SK-N-SH (cell line): ENCODE measurements at regions not wholly inside any gene's neighbourhood (a gene's known extent, or its start where the extent isn't known, plus 50 kb on each side); places are given as distances from the start of the nearest gene placed in this dataset.

Source experiments
- CTCF ChIA-PET: fragments of 300-600, 350-600 bp; formaldehyde crosslinking; extraction: SDS; loops from one replicate; lab custom pipeline; 2021; lab: Yijun Ruan, JAX
- POLR2A ChIA-PET: fragments of 350-600 bp; sonication (Branson Sonifier 250); formaldehyde crosslinking; extraction: SDS; loops from one replicate; lab custom pipeline; 2020; ENCODE audit warnings: antibody characterized with exemption, inconsistent platforms; lab: Yijun Ruan, JAX
- DNase-seq: peaks from one replicate; pipeline ENCODE4 v3.0.0; 2012
- H2AFZ ChIP-seq: fragments of 200-600 bp; sonication (generic); 2 replicates; pipeline ENCODE4 v1.8.1; 2016; ENCODE audit warnings: antibody characterized with exemption, mild to moderate bottlenecking, low read depth
- H3F3A ChIP-seq: fragments of 200-600 bp; sonication (generic); replicated peaks from 2 replicates; pipeline ENCODE3; 2016; ENCODE audit warnings: antibody characterized with exemption, mild to moderate bottlenecking; ENCODE audit not compliant: insufficient read depth
- H3K27ac ChIP-seq, 2 experiments: fragments of 200-500 bp in 1 of 2; fragments of 200-600 bp in 1 of 2; sonication (Bioruptor generic) in 1 of 2; sonication (generic), shearing (Covaris generic) in 1 of 2; 2 replicates each; pipeline versions ENCODE4 v1.5.1 to v1.6.1; 2014 to 2016; ENCODE audit warnings: low read depth in 2 of 2, inconsistent platforms in 1 of 2, low read length in 1 of 2, mild to moderate bottlenecking in 1 of 2, mixed read lengths in 1 of 2
- H3K27me3 ChIP-seq: fragments of 200-600 bp; sonication (generic), shearing (Covaris generic); 2 replicates; pipeline ENCODE4 v1.6.1; 2016; ENCODE audit warnings: mixed run types; ENCODE audit not compliant: insufficient read depth
- H3K36me3 ChIP-seq, 2 experiments: fragments of 200-500 bp in 1 of 2; fragments of 200-600 bp in 1 of 2; sonication (Bioruptor generic) in 1 of 2; sonication (generic) in 1 of 2; replicated peaks in 1 of 2; 2 replicates each; pipeline versions ENCODE3 to v1.5.1; 2014 to 2016; ENCODE audit warnings: low read length in 1 of 2, mild to moderate bottlenecking in 1 of 2; ENCODE audit not compliant: insufficient read depth in 2 of 2, control insufficient read depth in 1 of 2
- H3K4me1 ChIP-seq, 2 experiments: fragments of 200-500 bp in 1 of 2; fragments of 200-600 bp in 1 of 2; sonication (Bioruptor generic) in 1 of 2; sonication (generic), shearing (Covaris generic) in 1 of 2; 2 replicates each; pipeline versions ENCODE4 v1.5.1 to v1.6.1; 2014 to 2016; ENCODE audit warnings: low read depth in 1 of 2, low read length in 1 of 2, mixed run types in 1 of 2; ENCODE audit not compliant: insufficient read depth in 2 of 2, control insufficient read depth in 1 of 2
- H3K4me2 ChIP-seq: fragments of 200-600 bp; sonication (generic), shearing (Covaris generic); 2 replicates; pipeline ENCODE4 v1.6.1; 2017; ENCODE audit warnings: mixed run types
- H3K4me3 ChIP-seq, 2 experiments: fragments of 200-500 bp in 1 of 2; fragments of 200-600 bp in 1 of 2; sonication (Bioruptor generic) in 1 of 2; sonication (generic), shearing (Covaris generic) in 1 of 2; 2 replicates each; pipeline versions ENCODE4 v1.5.1 to v1.8.1; 2014 to 2016; ENCODE audit warnings: low read depth in 2 of 2, inconsistent platforms in 1 of 2, low read length in 1 of 2, mild to moderate bottlenecking in 1 of 2, mixed read lengths in 1 of 2, moderate library complexity in 1 of 2
- H3K79me2 ChIP-seq: fragments of 200-600 bp; sonication (generic); 2 replicates; pipeline ENCODE4 v1.8.1; 2017; ENCODE audit warnings: mild to moderate bottlenecking; ENCODE audit not compliant: insufficient read depth
- H3K9ac ChIP-seq: fragments of 200-600 bp; sonication (generic); 2 replicates; pipeline ENCODE4 v1.6.1; 2017; ENCODE audit warnings: mixed run types
- H3K9me2 ChIP-seq: fragments of 200-600 bp; sonication (generic); 2 replicates; pipeline ENCODE4 v1.6.1; 2017; ENCODE audit warnings: mixed run types
- H3K9me3 ChIP-seq: fragments of 200-600 bp; sonication (generic); 2 replicates; pipeline ENCODE4 v1.6.1; 2017; ENCODE audit warnings: mixed run types, mild to moderate bottlenecking, moderate library complexity
- H4K20me1 ChIP-seq: fragments of 200-600 bp; sonication (generic); 2 replicates; pipeline ENCODE4 v1.6.1; 2017; ENCODE audit warnings: mild to moderate bottlenecking, mixed run types; ENCODE audit not compliant: insufficient read depth
- ELF1 ChIP-seq: IDR thresholded peaks from 2 replicates; pipeline ENCODE4 v1.4.0; 2012
- EP300 ChIP-seq, 2 experiments: IDR thresholded peaks; 2 replicates each; pipeline versions ENCODE4 v1.4.0 to v1.6.1; 2012; ENCODE audit warnings: borderline replicate concordance in 1 of 2, low read depth in 1 of 2, low read length in 1 of 2
- EZH2phosphoT487 ChIP-seq: fragments of 200-600 bp; sonication (generic); IDR thresholded peaks from 2 replicates; pipeline ENCODE4 v1.6.1; 2017; ENCODE audit warnings: low read depth, mixed run types, mild to moderate bottlenecking, antibody characterized with exemption, moderate library complexity, borderline replicate concordance
- FOSL2 ChIP-seq: IDR thresholded peaks from 2 replicates; pipeline ENCODE4 v1.4.0; 2012; ENCODE audit warnings: low read depth, mild to moderate bottlenecking, moderate library complexity, borderline replicate concordance
- FOXJ3 ChIP-seq: sonication (generic); formaldehyde crosslinking; IDR thresholded peaks from 2 replicates; pipeline ENCODE4 v1.5.1; 2020; ENCODE audit warnings: mild to moderate bottlenecking, missing genetic modification reagents
- FOXM1 ChIP-seq: IDR thresholded peaks from 2 replicates; pipeline ENCODE4 v1.4.0; 2012; ENCODE audit warnings: low read depth, mild to moderate bottlenecking
- GATA2 ChIP-seq: sonication (generic); formaldehyde crosslinking; IDR thresholded peaks from 2 replicates; pipeline ENCODE4 v1.5.0; 2020; ENCODE audit warnings: mild to moderate bottlenecking, missing genetic modification reagents
- IRF3 ChIP-seq: fragments of 150-350 bp; IDR thresholded peaks from 2 replicates; pipeline ENCODE4 v1.6.1; 2016; ENCODE audit warnings: mild to moderate bottlenecking, low read depth, low read length
- JUND ChIP-seq: IDR thresholded peaks from 2 replicates; pipeline ENCODE4 v1.4.0; 2012
- RAD21 ChIP-seq: IDR thresholded peaks from 2 replicates; pipeline ENCODE4 v1.6.1; 2012; ENCODE audit warnings: mild to moderate bottlenecking, low read length
- REST ChIP-seq: IDR thresholded peaks from 2 replicates; pipeline ENCODE4 v1.6.1; 2012; ENCODE audit warnings: mild to moderate bottlenecking, low read depth, low read length, moderate library complexity
- RXRA ChIP-seq: IDR thresholded peaks from 2 replicates; pipeline ENCODE4 v1.4.0; 2012; ENCODE audit warnings: low read depth, mild to moderate bottlenecking, borderline replicate concordance
- TCF12 ChIP-seq: IDR thresholded peaks from 2 replicates; pipeline ENCODE4 v1.4.0; 2012
- WGBS: methylation state at CpG from one replicate; pipeline ENCODE4 v1.1.6; 2017; ENCODE audit warnings: low lambda C conversion rate; 5-methylcytosine and 5-hydroxymethylcytosine counted together
- TF ChIP-seq, protein P1 (sequence below): IDR thresholded peaks from 2 replicates; pipeline ENCODE4 v1.4.0; 2012; ENCODE audit warnings: low read depth, borderline replicate concordance
- TF ChIP-seq, protein P2 (sequence below): IDR thresholded peaks from 2 replicates; pipeline ENCODE4; 2012

GRCh38 chr10:10780746-10781145, 236.9 kb upstream of the CELF2 start:
- H3K27me3 ChIP-seq, result no peaks in the 10 kb centered on the region
- TF ChIP-seq, protein P1, sequence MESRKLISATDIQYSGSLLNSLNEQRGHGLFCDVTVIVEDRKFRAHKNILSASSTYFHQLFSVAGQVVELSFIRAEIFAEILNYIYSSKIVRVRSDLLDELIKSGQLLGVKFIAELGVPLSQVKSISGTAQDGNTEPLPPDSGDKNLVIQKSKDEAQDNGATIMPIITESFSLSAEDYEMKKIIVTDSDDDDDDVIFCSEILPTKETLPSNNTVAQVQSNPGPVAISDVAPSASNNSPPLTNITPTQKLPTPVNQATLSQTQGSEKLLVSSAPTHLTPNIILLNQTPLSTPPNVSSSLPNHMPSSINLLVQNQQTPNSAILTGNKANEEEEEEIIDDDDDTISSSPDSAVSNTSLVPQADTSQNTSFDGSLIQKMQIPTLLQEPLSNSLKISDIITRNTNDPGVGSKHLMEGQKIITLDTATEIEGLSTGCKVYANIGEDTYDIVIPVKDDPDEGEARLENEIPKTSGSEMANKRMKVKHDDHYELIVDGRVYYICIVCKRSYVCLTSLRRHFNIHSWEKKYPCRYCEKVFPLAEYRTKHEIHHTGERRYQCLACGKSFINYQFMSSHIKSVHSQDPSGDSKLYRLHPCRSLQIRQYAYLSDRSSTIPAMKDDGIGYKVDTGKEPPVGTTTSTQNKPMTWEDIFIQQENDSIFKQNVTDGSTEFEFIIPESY, result no peak
- TF ChIP-seq JUND (no peak), REST (no peak), FOXM1 (no peak), TCF12 (no peak), EP300 (IDR thresholded peaks at IDR 0.05; ENCODE audit: borderline replicate concordance in 1 of 2, low read depth in 1 of 2, low read length in 1 of 2) (no peak), GATA2 (CRISPR knock-in tag) (no peak), RAD21 (no peak), FOXJ3 (CRISPR knock-in tag) (no peak), FOSL2 (no peak), EZH2phosphoT487 (no peak), ELF1 (no peak), RXRA (no peak), IRF3 (no peak)
- TF ChIP-seq, protein P2, sequence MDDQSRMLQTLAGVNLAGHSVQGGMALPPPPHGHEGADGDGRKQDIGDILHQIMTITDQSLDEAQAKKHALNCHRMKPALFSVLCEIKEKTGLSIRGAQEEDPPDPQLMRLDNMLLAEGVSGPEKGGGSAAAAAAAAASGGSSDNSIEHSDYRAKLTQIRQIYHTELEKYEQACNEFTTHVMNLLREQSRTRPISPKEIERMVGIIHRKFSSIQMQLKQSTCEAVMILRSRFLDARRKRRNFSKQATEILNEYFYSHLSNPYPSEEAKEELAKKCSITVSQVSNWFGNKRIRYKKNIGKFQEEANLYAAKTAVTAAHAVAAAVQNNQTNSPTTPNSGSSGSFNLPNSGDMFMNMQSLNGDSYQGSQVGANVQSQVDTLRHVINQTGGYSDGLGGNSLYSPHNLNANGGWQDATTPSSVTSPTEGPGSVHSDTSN, result no peak
- ChIA-PET CTCF (no interaction called here), POLR2A (no interaction called here)
- no peak overlapping the region for H2AFZ ChIP-seq
- no peak overlapping the region for H3K9ac ChIP-seq
- H3K9me3 ChIP-seq, result no peaks in the 10 kb centered on the region
- H4K20me1 ChIP-seq, result no peaks in the 10 kb centered on the region
- no peak for DNase-seq
- H3K4me1 ChIP-seq, result no peaks in the 10 kb centered on the region
- no peaks in the 10 kb centered on the region for H3K36me3 ChIP-seq
- no peak overlapping the region for H3K4me3 ChIP-seq
- H3K27ac ChIP-seq, result no peak overlapping the region
- H3K79me2 ChIP-seq, result no peaks in the 10 kb centered on the region
- H3F3A ChIP-seq, result no peaks in the 10 kb centered on the region
- H3K4me2 ChIP-seq, result no peak overlapping the region
- WGBS, result 45% methylated on average over 3 of the region's 3 CpGs
- H3K9me2 ChIP-seq, result no peaks in the 10 kb centered on the region
